ENCODE measurements at regions not wholly inside any gene's neighbourhood (a gene's known extent, or its start where the extent isn't known, plus 50 kb on each side); places are given as distances from the start of the nearest gene placed in this dataset.

GRCh38 chr6:56695702-56696101 is 53.0 kb upstream of the DST start:
- Histone ChIP-seq H3K9me3 (ENCODE audit: control insufficient read depth in 2 of 3, insufficient read depth in 1 of 3, low read length in 3 of 3) (no peaks in the 10 kb centered on the region), H3K27ac (ENCODE audit: low read depth in 2 of 2, low read length in 2 of 2) (no peak overlapping the region), H3K4me1 (ENCODE audit: control insufficient read depth in 2 of 3, insufficient read depth in 2 of 3, low read depth in 1 of 3, low read length in 3 of 3) (no peaks in the 10 kb centered on the region), H3K9ac (ENCODE audit: low read length in 3 of 3) (no peak overlapping the region), H3K4me3 (ENCODE audit: low read length in 3 of 3) (no peak overlapping the region), H3K27me3 (ENCODE audit: control insufficient read depth, insufficient read depth, low read length) (no peaks in the 10 kb centered on the region), H3K36me3 (ENCODE audit: control insufficient read depth in 2 of 3, insufficient read depth in 3 of 3, low read length in 3 of 3) (no peaks in the 10 kb centered on the region)
- FAIRE-seq (no peak), DNase-seq (no peak)
- intact Hi-C loops (cut with DNase I), result loop anchor here (10.0 kb wide), 1 partner anchor 61 kb away; no protein-coding TSS in a partner anchor
- TF ChIP-seq CTCF (IDR thresholded peaks at IDR 0.05; ENCODE audit: borderline replicate concordance, extremely low read depth, insufficient read depth), result no peak

- H3K9ac ChIP-seq (ENCODE audit: low read length in 3 of 3), result no peak overlapping the region
- intact Hi-C loops (cut with DNase I), result loop anchor here (10.0 kb wide), 1 partner anchor 59 kb away; no protein-coding TSS in a partner anchor
- no peaks in the 10 kb centered on the region for H3K4me1 ChIP-seq (ENCODE audit: control insufficient read depth in 2 of 3, insufficient read depth in 2 of 3, low read depth in 1 of 3, low read length in 3 of 3)
- H3K4me3 ChIP-seq (ENCODE audit: low read length in 3 of 3), result no peak overlapping the region
- H3K36me3 ChIP-seq (ENCODE audit: control insufficient read depth in 2 of 3, insufficient read depth in 3 of 3, low read length in 3 of 3), result no peaks in the 10 kb centered on the region
- H3K27ac ChIP-seq (ENCODE audit: low read depth in 2 of 2, low read length in 2 of 2), result no peak overlapping the region
- DNase-seq (no peak), FAIRE-seq (no peak)
- H3K27me3 ChIP-seq (ENCODE audit: control insufficient read depth, insufficient read depth, low read length), result no peaks in the 10 kb centered on the region
- no peak for TF ChIP-seq CTCF (IDR thresholded peaks at IDR 0.05; ENCODE audit: borderline replicate concordance, extremely low read depth, insufficient read depth)
- H3K9me3 ChIP-seq (ENCODE audit: control insufficient read depth in 2 of 3, insufficient read depth in 1 of 3, low read length in 3 of 3), result no peaks in the 10 kb centered on the region
Observed at GRCh38 chr6:56694002-56694401, 51.3 kb upstream of the DST start.

GRCh38 chr6:56693246-56693607 is 50.5 kb upstream of the DST start:
- Histone ChIP-seq H3K9me3 (ENCODE audit: control insufficient read depth in 2 of 3, insufficient read depth in 1 of 3, low read length in 3 of 3) (no peaks in the 10 kb centered on the region), H3K9ac (ENCODE audit: low read length in 3 of 3) (no peak overlapping the region), H3K4me3 (ENCODE audit: low read length in 3 of 3) (peak overlapping the region in 2 of 3 donors; percentile 53 to 60), H3K4me1 (ENCODE audit: control insufficient read depth in 2 of 3, insufficient read depth in 2 of 3, low read depth in 1 of 3, low read length in 3 of 3) (no peaks in the 10 kb centered on the region), H3K27ac (ENCODE audit: low read depth in 2 of 2, low read length in 2 of 2) (peak overlapping the region; percentile 47 to 79), H3K36me3 (ENCODE audit: control insufficient read depth in 2 of 3, insufficient read depth in 3 of 3, low read length in 3 of 3) (no peaks in the 10 kb centered on the region), H3K27me3 (ENCODE audit: control insufficient read depth, insufficient read depth, low read length) (no peaks in the 10 kb centered on the region)
- intact Hi-C loops (cut with DNase I), result loop anchor here (10.0 kb wide), 1 partner anchor 58 kb away; no protein-coding TSS in a partner anchor
- DNase-seq, result peak in 3 of 5 donors; percentile 36 to 94 (median 52)
- no peak for TF ChIP-seq CTCF (IDR thresholded peaks at IDR 0.05; ENCODE audit: borderline replicate concordance, extremely low read depth, insufficient read depth)
- no peak for FAIRE-seq

Measured in kidney (tissue), 13 donors.